ENCODE measurements at regions not wholly inside any gene's neighbourhood (a gene's known extent, or its start where the extent isn't known, plus 50 kb on each side); places are given as distances from the start of the nearest gene placed in this dataset.

DNA sequence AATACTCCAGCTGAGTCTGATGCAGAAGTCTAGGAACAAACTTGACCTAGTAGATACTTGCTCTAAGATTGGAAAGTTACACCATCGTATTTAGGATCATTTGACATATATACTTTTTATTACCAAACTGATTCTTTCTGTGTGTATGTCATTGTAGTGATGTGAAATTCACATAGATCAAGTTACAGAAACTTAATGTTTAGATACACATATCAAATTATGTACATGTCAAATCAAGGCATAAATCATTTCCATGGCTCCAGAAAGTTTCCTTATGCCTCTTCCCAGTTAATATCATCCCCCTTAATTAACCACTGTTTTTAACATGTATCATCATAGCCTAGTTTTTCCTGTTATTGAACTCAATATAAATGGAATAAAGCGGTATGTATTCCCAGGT, 292.0 kb upstream of the CDH11 start:
- TF ChIP-seq CEBPB (IDR thresholded peaks at IDR 0.05; ENCODE audit: low read depth, low read length) (no peak), FOS (IDR thresholded peaks at IDR 0.05; ENCODE audit: low read depth, low read length) (no peak), CTCF (conservative IDR thresholded peaks at IDR 0.05; ENCODE audit: low read depth, low read length) (no peak), USF2 (IDR thresholded peaks at IDR 0.05; ENCODE audit: low read depth, low read length) (no peak), POLR2A (IDR thresholded peaks at IDR 0.05; ENCODE audit: low read depth, low read length) (no peak), BHLHE40 (IDR thresholded peaks at IDR 0.05; ENCODE audit: low read depth, low read length) (no peak), MAFK (IDR thresholded peaks at IDR 0.05; ENCODE audit: low read depth, low read length) (no peak), NFE2L2 (IDR thresholded peaks at IDR 0.05; ENCODE audit: low read depth, low read length) (no peak), SMC3 (IDR thresholded peaks at IDR 0.05; ENCODE audit: low read depth, low read length) (no peak), RAD21 (IDR thresholded peaks at IDR 0.05; ENCODE audit: low read length) (no peak)
- TF ChIP-seq, protein P1, sequence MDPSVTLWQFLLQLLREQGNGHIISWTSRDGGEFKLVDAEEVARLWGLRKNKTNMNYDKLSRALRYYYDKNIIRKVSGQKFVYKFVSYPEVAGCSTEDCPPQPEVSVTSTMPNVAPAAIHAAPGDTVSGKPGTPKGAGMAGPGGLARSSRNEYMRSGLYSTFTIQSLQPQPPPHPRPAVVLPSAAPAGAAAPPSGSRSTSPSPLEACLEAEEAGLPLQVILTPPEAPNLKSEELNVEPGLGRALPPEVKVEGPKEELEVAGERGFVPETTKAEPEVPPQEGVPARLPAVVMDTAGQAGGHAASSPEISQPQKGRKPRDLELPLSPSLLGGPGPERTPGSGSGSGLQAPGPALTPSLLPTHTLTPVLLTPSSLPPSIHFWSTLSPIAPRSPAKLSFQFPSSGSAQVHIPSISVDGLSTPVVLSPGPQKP (IDR thresholded peaks at IDR 0.05; ENCODE audit: borderline replicate concordance, low read depth, low read length): no peak
